ENCODE measurements at regions not wholly inside any gene's neighbourhood (a gene's known extent, or its start where the extent isn't known, plus 50 kb on each side); places are given as distances from the start of the nearest gene placed in this dataset.
"Not testable (repeated sequence)": the region's sequence is repeated elsewhere in the genome, so short reads cannot be mapped to it uniquely, and the experiment has no call there.

- TF ChIP-seq POLR2A (IDR thresholded peaks at IDR 0.05) = not testable (repeated sequence)
- TF ChIP-seq, protein P1, sequence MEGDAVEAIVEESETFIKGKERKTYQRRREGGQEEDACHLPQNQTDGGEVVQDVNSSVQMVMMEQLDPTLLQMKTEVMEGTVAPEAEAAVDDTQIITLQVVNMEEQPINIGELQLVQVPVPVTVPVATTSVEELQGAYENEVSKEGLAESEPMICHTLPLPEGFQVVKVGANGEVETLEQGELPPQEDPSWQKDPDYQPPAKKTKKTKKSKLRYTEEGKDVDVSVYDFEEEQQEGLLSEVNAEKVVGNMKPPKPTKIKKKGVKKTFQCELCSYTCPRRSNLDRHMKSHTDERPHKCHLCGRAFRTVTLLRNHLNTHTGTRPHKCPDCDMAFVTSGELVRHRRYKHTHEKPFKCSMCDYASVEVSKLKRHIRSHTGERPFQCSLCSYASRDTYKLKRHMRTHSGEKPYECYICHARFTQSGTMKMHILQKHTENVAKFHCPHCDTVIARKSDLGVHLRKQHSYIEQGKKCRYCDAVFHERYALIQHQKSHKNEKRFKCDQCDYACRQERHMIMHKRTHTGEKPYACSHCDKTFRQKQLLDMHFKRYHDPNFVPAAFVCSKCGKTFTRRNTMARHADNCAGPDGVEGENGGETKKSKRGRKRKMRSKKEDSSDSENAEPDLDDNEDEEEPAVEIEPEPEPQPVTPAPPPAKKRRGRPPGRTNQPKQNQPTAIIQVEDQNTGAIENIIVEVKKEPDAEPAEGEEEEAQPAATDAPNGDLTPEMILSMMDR (IDR thresholded peaks at IDR 0.05) = not testable (repeated sequence)
Measured at GRCh38 chr7:6962871-6963270, 136.8 kb upstream of the CCZ1B start.
